Smooth muscle cell (in vitro differentiated cells): ENCODE measurements at regions not wholly inside any gene's neighbourhood (a gene's known extent, or its start where the extent isn't known, plus 50 kb on each side); places are given as distances from the start of the nearest gene placed in this dataset.

ENCODE experiments used
- DNase-seq: peaks from one replicate; lab custom pipeline; 2025; ENCODE audit not compliant: unreplicated experiment; lab: John Stamatoyannopoulos, UW
- H2AFZ ChIP-seq: fragments of 200-600 bp; sonication (generic); 2 replicates; pipeline ENCODE4 v1.6.0; 2016; ENCODE audit warnings: antibody characterized with exemption, low read depth, mild to moderate bottlenecking
- H3F3A ChIP-seq: fragments of 200-600 bp; sonication (generic); 2 replicates; pipeline ENCODE4 v1.6.0; 2017; ENCODE audit warnings: antibody characterized with exemption, low read depth
- H3K27ac ChIP-seq: fragments of 200-600 bp; sonication (generic); 2 replicates; pipeline ENCODE4 v1.5.1; 2016; ENCODE audit warnings: low read depth, mild to moderate bottlenecking
- H3K27me3 ChIP-seq: fragments of 200-600 bp; sonication (generic); 2 replicates; pipeline ENCODE4 v1.6.1; 2016; ENCODE audit warnings: low read depth, mild to moderate bottlenecking
- H3K36me3 ChIP-seq: fragments of 200-600 bp; sonication (generic); 2 replicates; pipeline ENCODE4 v1.5.1; 2016; ENCODE audit warnings: low read depth
- H3K4me1 ChIP-seq: fragments of 200-600 bp; sonication (generic); 2 replicates; pipeline ENCODE4 v1.5.1; 2016; ENCODE audit warnings: low read depth
- H3K4me2 ChIP-seq: fragments of 200-600 bp; sonication (generic); 2 replicates; pipeline ENCODE4 v1.6.0; 2016; ENCODE audit warnings: mild to moderate bottlenecking
- H3K4me3 ChIP-seq: fragments of 200-600 bp; sonication (generic); 2 replicates; pipeline ENCODE4 v1.5.1; 2016; ENCODE audit warnings: mild to moderate bottlenecking
- H3K79me2 ChIP-seq: fragments of 200-600 bp; sonication (generic); 2 replicates; pipeline ENCODE4 v1.6.0; 2016; ENCODE audit warnings: low read depth, mild to moderate bottlenecking
- H3K9ac ChIP-seq: fragments of 200-600 bp; sonication (generic); 2 replicates; pipeline ENCODE4 v1.6.0; 2016; ENCODE audit warnings: low read depth
- H3K9me3 ChIP-seq: fragments of 200-600 bp; sonication (generic); replicated peaks from 2 replicates; pipeline ENCODE4 v1.5.1; 2016; ENCODE audit warnings: low read depth
- H4K20me1 ChIP-seq: fragments of 200-600 bp; sonication (generic); 2 replicates; pipeline ENCODE4 v1.6.0; 2016; ENCODE audit warnings: low read depth
- WGBS: methylation state at CpG from one replicate; pipeline ENCODE4 v1.1.7; 2016; ENCODE audit warnings: low lambda C conversion rate; 5-methylcytosine and 5-hydroxymethylcytosine counted together
- TF ChIP-seq, protein P1 (sequence below): fragments of 200-600 bp; sonication (generic); IDR thresholded peaks from 2 replicates; pipeline ENCODE4 v1.5.1; 2017; ENCODE audit warnings: borderline replicate concordance, mild to moderate bottlenecking, antibody characterized with exemption; ENCODE audit not compliant: insufficient read depth, poor library complexity, severe bottlenecking

DNA sequence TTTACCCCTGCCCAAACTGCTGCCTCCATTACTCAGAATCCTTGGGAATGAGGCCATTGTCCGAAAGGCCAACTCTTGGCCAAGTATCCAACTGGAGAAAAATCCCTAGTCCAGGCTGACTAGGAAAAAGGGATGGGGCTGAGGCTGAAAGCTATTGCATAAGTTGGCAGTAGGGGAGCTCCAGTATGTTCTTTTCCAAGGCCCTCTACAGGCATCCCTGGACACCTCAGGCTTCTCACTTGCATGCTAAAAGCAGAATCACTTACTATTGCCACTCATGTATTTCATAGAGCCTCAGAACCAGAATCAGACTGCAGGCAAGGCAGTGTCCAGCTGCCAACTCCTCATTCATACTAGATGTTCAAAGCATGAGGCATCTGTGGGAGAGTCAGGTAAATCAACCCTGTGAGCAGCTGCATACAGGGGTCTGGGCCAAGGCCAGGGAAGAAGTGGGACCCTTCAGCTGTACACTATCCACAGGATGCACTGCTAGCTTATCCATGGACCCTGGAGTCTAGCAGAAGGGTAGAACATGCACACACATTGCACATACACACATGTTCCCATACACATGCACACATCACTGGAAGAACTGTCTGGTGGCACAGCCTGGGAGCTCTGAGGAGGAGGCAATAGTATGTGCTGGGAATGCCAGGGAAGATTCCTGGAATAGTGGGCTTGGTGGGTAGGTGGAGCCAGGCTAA is 195.3 kb downstream of the C1orf94 start:
- no peaks in the 10 kb centered on the region for H4K20me1 ChIP-seq
- H2AFZ ChIP-seq: no peak overlapping the region
- DNase-seq: no peak
- H3F3A ChIP-seq: no peaks in the 10 kb centered on the region
- no peak overlapping the region for H3K4me2 ChIP-seq
- no peak overlapping the region for H3K9ac ChIP-seq
- H3K36me3 ChIP-seq: no peaks in the 10 kb centered on the region
- no peaks in the 10 kb centered on the region for H3K79me2 ChIP-seq
- 93% methylated on average over 1 of the region's 1 CpG for WGBS
- no peak overlapping the region for H3K27ac ChIP-seq
- no peaks in the 10 kb centered on the region for H3K4me1 ChIP-seq
- no peak overlapping the region for H3K4me3 ChIP-seq
- no peaks in the 10 kb centered on the region for H3K9me3 ChIP-seq
- peaks cover 34% of the 10 kb centered on the region for H3K27me3 ChIP-seq
- TF ChIP-seq, protein P1, sequence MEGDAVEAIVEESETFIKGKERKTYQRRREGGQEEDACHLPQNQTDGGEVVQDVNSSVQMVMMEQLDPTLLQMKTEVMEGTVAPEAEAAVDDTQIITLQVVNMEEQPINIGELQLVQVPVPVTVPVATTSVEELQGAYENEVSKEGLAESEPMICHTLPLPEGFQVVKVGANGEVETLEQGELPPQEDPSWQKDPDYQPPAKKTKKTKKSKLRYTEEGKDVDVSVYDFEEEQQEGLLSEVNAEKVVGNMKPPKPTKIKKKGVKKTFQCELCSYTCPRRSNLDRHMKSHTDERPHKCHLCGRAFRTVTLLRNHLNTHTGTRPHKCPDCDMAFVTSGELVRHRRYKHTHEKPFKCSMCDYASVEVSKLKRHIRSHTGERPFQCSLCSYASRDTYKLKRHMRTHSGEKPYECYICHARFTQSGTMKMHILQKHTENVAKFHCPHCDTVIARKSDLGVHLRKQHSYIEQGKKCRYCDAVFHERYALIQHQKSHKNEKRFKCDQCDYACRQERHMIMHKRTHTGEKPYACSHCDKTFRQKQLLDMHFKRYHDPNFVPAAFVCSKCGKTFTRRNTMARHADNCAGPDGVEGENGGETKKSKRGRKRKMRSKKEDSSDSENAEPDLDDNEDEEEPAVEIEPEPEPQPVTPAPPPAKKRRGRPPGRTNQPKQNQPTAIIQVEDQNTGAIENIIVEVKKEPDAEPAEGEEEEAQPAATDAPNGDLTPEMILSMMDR: no peak

- 67% methylated on average over 1 of the region's 1 CpG for WGBS
- Histone ChIP-seq H4K20me1 (no peaks in the 10 kb centered on the region), H3K9me3 (no peaks in the 10 kb centered on the region), H2AFZ (no peak overlapping the region), H3F3A (no peaks in the 10 kb centered on the region), H3K4me3 (no peak overlapping the region), H3K4me2 (no peak overlapping the region), H3K9ac (no peak overlapping the region), H3K36me3 (no peaks in the 10 kb centered on the region), H3K27me3 (peaks cover 35% of the 10 kb centered on the region), H3K4me1 (no peaks in the 10 kb centered on the region), H3K79me2 (no peaks in the 10 kb centered on the region), H3K27ac (no peak overlapping the region)
- TF ChIP-seq, protein P1: no peak
- no peak for DNase-seq
These were observed 196.2 kb downstream of the C1orf94 start for GRCh38 chr1:34372891-34373290.

- Histone ChIP-seq H3K27me3 (peaks cover 35% of the 10 kb centered on the region), H3K4me2 (no peak overlapping the region), H2AFZ (no peak overlapping the region), H3K9me3 (no peaks in the 10 kb centered on the region), H4K20me1 (no peaks in the 10 kb centered on the region), H3K36me3 (no peaks in the 10 kb centered on the region), H3K79me2 (no peaks in the 10 kb centered on the region), H3F3A (no peaks in the 10 kb centered on the region), H3K27ac (no peak overlapping the region), H3K4me1 (peaks cover 2% of the 10 kb centered on the region), H3K9ac (no peak overlapping the region), H3K4me3 (no peak overlapping the region)
- TF ChIP-seq, protein P1: no peak
- no peak for DNase-seq
These were observed 197.2 kb downstream of the C1orf94 start for GRCh38 chr1:34373912-34374311.

- 57% methylated on average over 2 of the region's 2 CpGs for WGBS
- H3K79me2 ChIP-seq: no peaks in the 10 kb centered on the region
- no peak overlapping the region for H3K4me3 ChIP-seq
- no peak for DNase-seq
- H3K9ac ChIP-seq: no peak overlapping the region
- no peak overlapping the region for H3K27ac ChIP-seq
- H3K36me3 ChIP-seq: no peaks in the 10 kb centered on the region
- H2AFZ ChIP-seq: no peak overlapping the region
- H3K27me3 ChIP-seq: peaks cover 35% of the 10 kb centered on the region
- peaks cover 6% of the 10 kb centered on the region for H3K4me1 ChIP-seq
- TF ChIP-seq, protein P1: no peak
- H3K4me2 ChIP-seq: no peak overlapping the region
- no peaks in the 10 kb centered on the region for H4K20me1 ChIP-seq
- H3K9me3 ChIP-seq: no peaks in the 10 kb centered on the region
- H3F3A ChIP-seq: no peaks in the 10 kb centered on the region
These were observed 199.8 kb downstream of the C1orf94 start for GRCh38 chr1:34376531-34376930.
